K562 (cell line): ENCODE measurements at regions not wholly inside any gene's neighbourhood (a gene's known extent, or its start where the extent isn't known, plus 50 kb on each side); places are given as distances from the start of the nearest gene placed in this dataset.

Experiments used
- ATAC-seq: fragments of 200-7000 bp; cut with Tn5 transposase; 3 replicates; pipeline ENCODE4 v1.9.1; 2020; ENCODE audit warnings: moderate library complexity
- BruUV-seq: library from RNA; stranded (reverse); fragments of 400-500 nt; replicated peaks from 2 replicates; lab custom pipeline; 2021; lab: Mats Ljungman, UMichigan
- CTCF ChIA-PET: fragments of 300-600 bp; formaldehyde crosslinking; extraction: SDS; loops from one replicate; lab custom pipeline; 2021; ENCODE audit warnings: low intra/inter-chr PET ratio; lab: Yijun Ruan, JAX
- POLR2A ChIA-PET: fragments of 300-600, 350-650 bp; sonication (Branson Sonifier 250); formaldehyde crosslinking; extraction: SDS; loops from one replicate; lab custom pipeline; 2021; ENCODE audit warnings: antibody characterized with exemption, inconsistent platforms; lab: Yijun Ruan, JAX
- DNase-seq, 4 experiments: peaks; one replicate each; pipeline versions ENCODE4 v3.0.0 to v3.0.0-alpha.2; 2011 to 2018; ENCODE audit warnings: low spot score in 3 of 4, mixed read lengths in 3 of 4; ENCODE audit errors: extremely low read depth in 1 of 4
- FAIRE-seq: peaks from 2 replicates; lab custom pipeline; 2011; peaks lifted over from hg19 to GRCh38; lab: Jason Lieb, UNC
- H2AFZ ChIP-seq: 2 replicates; pipeline ENCODE4 v1.6.0; 2011; ENCODE audit warnings: low read depth, low read length, control low read depth, inconsistent platforms
- H3K27ac ChIP-seq: fragments of 200-600 bp; 3 replicates; pipeline ENCODE4 v1.8.0; 2011; ENCODE audit warnings: low read depth, mild to moderate bottlenecking, control low read depth, inconsistent platforms, low read length, moderate library complexity, mixed read lengths; ENCODE audit errors: extremely low read depth
- H3K27me3 ChIP-seq, 2 experiments: fragments of 300-600 bp in 1 of 2; 2 replicates in 1 of 2; 3 replicates in 1 of 2; pipeline versions ENCODE4 v1.6.0 to v1.8.0; 2011; ENCODE audit warnings: inconsistent platforms in 2 of 2, low read length in 2 of 2, mild to moderate bottlenecking in 1 of 2, mixed read lengths in 1 of 2, moderate library complexity in 1 of 2; ENCODE audit not compliant: control insufficient read depth in 2 of 2, insufficient read depth in 2 of 2
- H3K36me3 ChIP-seq: fragments of 300-600 bp; 3 replicates; pipeline ENCODE4 v1.8.0; 2011; ENCODE audit warnings: mild to moderate bottlenecking, low read length, inconsistent platforms; ENCODE audit not compliant: control insufficient read depth, insufficient read depth
- H3K4me1 ChIP-seq, 2 experiments: fragments of 200-600 bp in 1 of 2; replicated peaks in 1 of 2; 2 replicates in 1 of 2; 3 replicates in 1 of 2; pipeline versions ENCODE4 v1.5.1 to v1.8.0; 2011; ENCODE audit warnings: inconsistent platforms in 2 of 2, low read length in 2 of 2, mild to moderate bottlenecking in 1 of 2, mixed read lengths in 1 of 2, moderate library complexity in 1 of 2; ENCODE audit not compliant: control insufficient read depth in 2 of 2, insufficient read depth in 2 of 2
- H3K4me2 ChIP-seq: 2 replicates; pipeline ENCODE4 v1.6.1; 2011; ENCODE audit warnings: low read length, control low read depth, inconsistent platforms, mixed read lengths; ENCODE audit not compliant: insufficient read depth
- H3K4me3 ChIP-seq: fragments of 200-600 bp; sonication (generic), shearing (Covaris generic); 2 replicates; pipeline ENCODE4 v1.5.1; 2016; ENCODE audit warnings: control low read depth, inconsistent platforms
- H3K79me2 ChIP-seq: fragments of 200-600 bp; 3 replicates; pipeline ENCODE4 v1.8.0; 2011; ENCODE audit warnings: low read length, inconsistent platforms; ENCODE audit not compliant: control insufficient read depth, insufficient read depth
- H3K9ac ChIP-seq, 2 experiments: 2 replicates each; pipeline versions ENCODE4 v1.6.0 to v1.6.1; 2011; ENCODE audit warnings: low read depth in 2 of 2, low read length in 2 of 2, control low read depth in 1 of 2, inconsistent platforms in 1 of 2, mild to moderate bottlenecking in 1 of 2, mixed read lengths in 1 of 2; ENCODE audit not compliant: insufficient read depth in 1 of 2
- H3K9me1 ChIP-seq: one replicate; pipeline ENCODE4 v1.6.0; 2011; ENCODE audit warnings: inconsistent platforms, mild to moderate bottlenecking, low read length, moderate library complexity; ENCODE audit not compliant: control insufficient read depth, insufficient read depth
- H3K9me3 ChIP-seq: replicated peaks from 2 replicates; pipeline ENCODE4 v1.5.1; 2011; ENCODE audit warnings: low read depth, low read length, inconsistent platforms; ENCODE audit not compliant: control insufficient read depth, insufficient read depth
- H4K20me1 ChIP-seq: replicated peaks from 2 replicates; pipeline ENCODE4 v1.6.1; 2011; ENCODE audit warnings: low read length, inconsistent platforms, mixed read lengths; ENCODE audit not compliant: control insufficient read depth, insufficient read depth
- BACH1 ChIP-seq: fragments of 200-800 bp; sonication (Bioruptor generic); IDR thresholded peaks from 2 replicates; pipeline ENCODE4 v1.6.1; 2016; ENCODE audit warnings: missing genetic modification characterization, missing compliant biosample characterization
- CBX8 ChIP-seq: fragments of 200-600 bp; sonication (generic); IDR thresholded peaks from 2 replicates; pipeline ENCODE4 v1.6.1; 2012; ENCODE audit warnings: borderline replicate concordance, mixed run types, low read depth, mild to moderate bottlenecking, moderate library complexity, mixed read lengths, low read length, control low read depth, inconsistent platforms; ENCODE audit not compliant: poor library complexity, severe bottlenecking; ENCODE audit errors: extremely low read depth
- CREB1 ChIP-seq, 2 experiments: sonication (generic) in 1 of 2; formaldehyde crosslinking in 1 of 2; IDR thresholded peaks; 2 replicates each; pipeline versions ENCODE4 v1.6.1 to v1.8.0; 2012 to 2022; ENCODE audit warnings: inconsistent platforms in 1 of 2, mild to moderate bottlenecking in 1 of 2, missing genetic modification reagents in 1 of 2, moderate library complexity in 1 of 2
- IRF2 ChIP-seq: sonication (generic); formaldehyde crosslinking; IDR thresholded peaks from 2 replicates; pipeline ENCODE4 v1.8.1; 2022; ENCODE audit warnings: mild to moderate bottlenecking, missing genetic modification reagents
- MEF2A ChIP-seq: IDR thresholded peaks from 2 replicates; pipeline ENCODE4 v1.6.1; 2011; ENCODE audit warnings: low read depth, mild to moderate bottlenecking, low read length, moderate library complexity; ENCODE audit not compliant: control insufficient read depth
- PRMT5 ChIP-seq: sonication (generic); formaldehyde crosslinking; IDR thresholded peaks from 2 replicates; pipeline ENCODE4 v1.5.0; 2020; ENCODE audit warnings: missing genetic modification reagents
- SMAD3 ChIP-seq: fragments of 450-650 bp; formaldehyde crosslinking; conservative IDR thresholded peaks from 2 replicates; pipeline ENCODE4 v1.4.0; 2020; ENCODE audit warnings: mild to moderate bottlenecking
- WGBS: fragments of 100-300 bp; shearing (Covaris generic); methylation state at CpG from one replicate; pipeline ENCODE4 v1.1.6; 2016; ENCODE audit warnings: low coverage, mixed read lengths; ENCODE audit not compliant: insufficient coverage; ENCODE audit errors: missing lambda C conversion rate; 5-methylcytosine and 5-hydroxymethylcytosine counted together
- in situ Hi-C: fragments of 300-500 bp; cut with MboI; formaldehyde crosslinking; loops from 4 replicates; pipeline ENCODE4 v1.15.0; 2018; ENCODE audit warnings: inconsistent platforms, mixed read lengths
- intact Hi-C: fragments of 100-400 bp; cut with micrococcal nuclease; formaldehyde crosslinking; loops from 2 replicates; pipeline ENCODE4 v1.14.2; 2022
- TF ChIP-seq, protein P1 (sequence below): fragments of 450-650 bp; IDR thresholded peaks from 2 replicates; pipeline ENCODE4 v1.6.1; 2018; ENCODE audit not compliant: partially characterized antibody
- TF ChIP-seq, protein P2 (sequence below): fragments of 250-450 bp; sonication (Bioruptor Pico); IDR thresholded peaks from 2 replicates; pipeline ENCODE4 v1.8.0; 2021; ENCODE audit warnings: mild to moderate bottlenecking, moderate library complexity
- TF ChIP-seq, protein P3 (sequence below): fragments of 450-650 bp; IDR thresholded peaks from 2 replicates; pipeline ENCODE4 v1.6.1; 2016; ENCODE audit warnings: missing biosample characterization, missing genetic modification characterization

DNA sequence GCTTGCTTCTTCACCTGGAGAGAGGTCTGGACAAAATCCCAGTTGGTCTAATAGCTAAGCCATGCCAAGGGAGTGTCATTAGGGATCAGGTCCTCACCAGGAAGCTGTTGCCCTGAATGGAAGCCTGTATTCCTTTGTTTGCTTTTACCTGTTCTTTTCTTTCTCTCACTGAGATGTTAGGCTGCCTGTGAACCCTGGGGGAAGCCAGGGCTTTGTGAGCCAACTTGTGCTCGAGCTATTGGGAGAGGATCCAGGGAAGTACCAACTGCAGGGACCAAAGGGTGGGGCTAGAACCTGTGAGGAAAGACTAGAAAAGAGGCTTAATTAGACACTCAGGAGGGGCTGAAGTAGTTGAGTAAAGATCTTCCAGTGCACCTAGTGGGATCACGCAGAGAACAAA lies 451.2 kb upstream of the TLE4 start:
- CTCF ChIA-PET: no interaction called here
- no peak for DNase-seq
- ATAC-seq: no peak
- no peaks in the 10 kb centered on the region for H3K79me2 ChIP-seq
- POLR2A ChIA-PET: interaction anchor here (0.7 kb wide), 1 partner anchor 60 kb away, joined by 3 read pairs; no protein-coding TSS in a partner anchor
- no peaks in the 10 kb centered on the region for H3K4me1 ChIP-seq
- H4K20me1 ChIP-seq: no peaks in the 10 kb centered on the region
- H3K9ac ChIP-seq: no peak overlapping the region
- no peak overlapping the region for H3K4me2 ChIP-seq
- H2AFZ ChIP-seq: no peak overlapping the region
- no peaks in the 10 kb centered on the region for H3K36me3 ChIP-seq
- BruUV-seq: no TSS peak
- WGBS: no CpG with 5 or more reads among the region's 2 CpGs
- intact Hi-C loops (no loop called here), in situ Hi-C loops (no loop called here)
- H3K4me3 ChIP-seq: no peak overlapping the region
- H3K9me1 ChIP-seq: no peaks in the 10 kb centered on the region
- H3K27ac ChIP-seq: no peak overlapping the region
- H3K9me3 ChIP-seq: no peaks in the 10 kb centered on the region
- TF ChIP-seq MEF2A: no peak
- TF ChIP-seq CREB1 (IDR thresholded peaks at IDR 0.05): no peak
- TF ChIP-seq CREB1 (CRISPR knock-in tag; IDR thresholded peaks at IDR 0.05): no peak
- TF ChIP-seq, protein P1, sequence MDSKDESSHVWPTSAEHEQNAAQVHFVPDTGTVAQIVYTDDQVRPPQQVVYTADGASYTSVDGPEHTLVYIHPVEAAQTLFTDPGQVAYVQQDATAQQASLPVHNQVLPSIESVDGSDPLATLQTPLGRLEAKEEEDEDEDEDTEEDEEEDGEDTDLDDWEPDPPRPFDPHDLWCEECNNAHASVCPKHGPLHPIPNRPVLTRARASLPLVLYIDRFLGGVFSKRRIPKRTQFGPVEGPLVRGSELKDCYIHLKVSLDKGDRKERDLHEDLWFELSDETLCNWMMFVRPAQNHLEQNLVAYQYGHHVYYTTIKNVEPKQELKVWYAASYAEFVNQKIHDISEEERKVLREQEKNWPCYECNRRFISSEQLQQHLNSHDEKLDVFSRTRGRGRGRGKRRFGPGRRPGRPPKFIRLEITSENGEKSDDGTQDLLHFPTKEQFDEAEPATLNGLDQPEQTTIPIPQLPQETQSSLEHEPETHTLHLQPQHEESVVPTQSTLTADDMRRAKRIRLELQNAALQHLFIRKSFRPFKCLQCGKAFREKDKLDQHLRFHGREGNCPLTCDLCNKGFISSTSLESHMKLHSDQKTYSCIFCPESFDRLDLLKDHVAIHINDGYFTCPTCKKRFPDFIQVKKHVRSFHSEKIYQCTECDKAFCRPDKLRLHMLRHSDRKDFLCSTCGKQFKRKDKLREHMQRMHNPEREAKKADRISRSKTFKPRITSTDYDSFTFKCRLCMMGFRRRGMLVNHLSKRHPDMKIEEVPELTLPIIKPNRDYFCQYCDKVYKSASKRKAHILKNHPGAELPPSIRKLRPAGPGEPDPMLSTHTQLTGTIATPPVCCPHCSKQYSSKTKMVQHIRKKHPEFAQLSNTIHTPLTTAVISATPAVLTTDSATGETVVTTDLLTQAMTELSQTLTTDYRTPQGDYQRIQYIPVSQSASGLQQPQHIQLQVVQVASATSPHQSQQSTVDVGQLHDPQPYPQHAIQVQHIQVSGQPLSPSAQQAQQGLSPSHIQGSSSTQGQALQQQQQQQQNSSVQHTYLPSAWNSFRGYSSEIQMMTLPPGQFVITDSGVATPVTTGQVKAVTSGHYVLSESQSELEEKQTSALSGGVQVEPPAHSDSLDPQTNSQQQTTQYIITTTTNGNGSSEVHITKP: no peak
- TF ChIP-seq, protein P2, sequence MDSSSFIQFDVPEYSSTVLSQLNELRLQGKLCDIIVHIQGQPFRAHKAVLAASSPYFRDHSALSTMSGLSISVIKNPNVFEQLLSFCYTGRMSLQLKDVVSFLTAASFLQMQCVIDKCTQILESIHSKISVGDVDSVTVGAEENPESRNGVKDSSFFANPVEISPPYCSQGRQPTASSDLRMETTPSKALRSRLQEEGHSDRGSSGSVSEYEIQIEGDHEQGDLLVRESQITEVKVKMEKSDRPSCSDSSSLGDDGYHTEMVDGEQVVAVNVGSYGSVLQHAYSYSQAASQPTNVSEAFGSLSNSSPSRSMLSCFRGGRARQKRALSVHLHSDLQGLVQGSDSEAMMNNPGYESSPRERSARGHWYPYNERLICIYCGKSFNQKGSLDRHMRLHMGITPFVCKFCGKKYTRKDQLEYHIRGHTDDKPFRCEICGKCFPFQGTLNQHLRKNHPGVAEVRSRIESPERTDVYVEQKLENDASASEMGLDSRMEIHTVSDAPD: no peak
- no peak for TF ChIP-seq IRF2 (CRISPR knock-in tag)
- no peak for TF ChIP-seq BACH1 (tag)
- no peak for TF ChIP-seq SMAD3 (CRISPR knock-in tag)
- TF ChIP-seq PRMT5 (CRISPR knock-in tag): no peak
- TF ChIP-seq, protein P3, sequence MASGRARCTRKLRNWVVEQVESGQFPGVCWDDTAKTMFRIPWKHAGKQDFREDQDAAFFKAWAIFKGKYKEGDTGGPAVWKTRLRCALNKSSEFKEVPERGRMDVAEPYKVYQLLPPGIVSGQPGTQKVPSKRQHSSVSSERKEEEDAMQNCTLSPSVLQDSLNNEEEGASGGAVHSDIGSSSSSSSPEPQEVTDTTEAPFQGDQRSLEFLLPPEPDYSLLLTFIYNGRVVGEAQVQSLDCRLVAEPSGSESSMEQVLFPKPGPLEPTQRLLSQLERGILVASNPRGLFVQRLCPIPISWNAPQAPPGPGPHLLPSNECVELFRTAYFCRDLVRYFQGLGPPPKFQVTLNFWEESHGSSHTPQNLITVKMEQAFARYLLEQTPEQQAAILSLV: no peak
- TF ChIP-seq CBX8: no peak
- H3K27me3 ChIP-seq: no peaks in the 10 kb centered on the region
- FAIRE-seq: no peak
